MCF 10A (cell line): ENCODE measurements at regions not wholly inside any gene's neighbourhood (a gene's known extent, or its start where the extent isn't known, plus 50 kb on each side); places are given as distances from the start of the nearest gene placed in this dataset.

Source experiments
- BruUV-seq: library from RNA; stranded (reverse); fragments of 400-500 nt; replicated peaks from 2 replicates; lab custom pipeline; 2021; lab: Mats Ljungman, UMichigan
- CTCF ChIA-PET: fragments of 300-600 bp; sonication (Branson Sonifier 250); formaldehyde crosslinking; extraction: SDS; loops from one replicate; lab custom pipeline; 2021; ENCODE audit warnings: antibody characterized with exemption, inconsistent platforms; lab: Yijun Ruan, JAX
- POLR2A ChIA-PET: fragments of 300-600, 350-650 bp; sonication (Branson Sonifier 250); formaldehyde crosslinking; extraction: SDS; loops from one replicate; lab custom pipeline; 2020; ENCODE audit warnings: antibody characterized with exemption, inconsistent platforms; lab: Yijun Ruan, JAX
- DNase-seq: peaks from one replicate; pipeline ENCODE4 v3.0.0-alpha.2; 2018; ENCODE audit not compliant: unreplicated experiment
- H3K27ac Mint-ChIP-seq: one replicate; pipeline ENCODE4 v1.8.0; 2022; ENCODE audit warnings: mild to moderate bottlenecking, low read depth, mixed read lengths; ENCODE audit not compliant: unreplicated experiment
- H3K27me3 Mint-ChIP-seq: one replicate; pipeline ENCODE4 v1.8.0; 2022; ENCODE audit warnings: mixed read lengths; ENCODE audit not compliant: insufficient read depth, unreplicated experiment
- H3K36me3 Mint-ChIP-seq: one replicate; pipeline ENCODE4 v1.8.0; 2022; ENCODE audit warnings: mild to moderate bottlenecking, moderate library complexity, mixed read lengths; ENCODE audit not compliant: insufficient read depth, unreplicated experiment
- H3K4me1 Mint-ChIP-seq: one replicate; pipeline ENCODE4 v1.8.0; 2022; ENCODE audit warnings: mixed read lengths; ENCODE audit not compliant: insufficient read depth, unreplicated experiment
- H3K4me3 Mint-ChIP-seq: one replicate; pipeline ENCODE4 v1.8.0; 2022; ENCODE audit warnings: mild to moderate bottlenecking, moderate library complexity, mixed read lengths; ENCODE audit not compliant: unreplicated experiment
- H3K9me3 Mint-ChIP-seq: one replicate; pipeline ENCODE4 v1.8.0; 2022; ENCODE audit warnings: mixed read lengths; ENCODE audit not compliant: unreplicated experiment
- intact Hi-C: fragments of 100-400 bp; cut with micrococcal nuclease; formaldehyde crosslinking; loops from 2 replicates; pipeline ENCODE4 v1.14.1; 2022
- TF ChIP-seq, protein P1 (sequence below): fragments of 200-600 bp; IDR thresholded peaks from one replicate; pipeline ENCODE4 v1.8.0; 2022; ENCODE audit warnings: antibody characterized with exemption, mild to moderate bottlenecking; ENCODE audit not compliant: unreplicated experiment

- TF ChIP-seq, protein P1, sequence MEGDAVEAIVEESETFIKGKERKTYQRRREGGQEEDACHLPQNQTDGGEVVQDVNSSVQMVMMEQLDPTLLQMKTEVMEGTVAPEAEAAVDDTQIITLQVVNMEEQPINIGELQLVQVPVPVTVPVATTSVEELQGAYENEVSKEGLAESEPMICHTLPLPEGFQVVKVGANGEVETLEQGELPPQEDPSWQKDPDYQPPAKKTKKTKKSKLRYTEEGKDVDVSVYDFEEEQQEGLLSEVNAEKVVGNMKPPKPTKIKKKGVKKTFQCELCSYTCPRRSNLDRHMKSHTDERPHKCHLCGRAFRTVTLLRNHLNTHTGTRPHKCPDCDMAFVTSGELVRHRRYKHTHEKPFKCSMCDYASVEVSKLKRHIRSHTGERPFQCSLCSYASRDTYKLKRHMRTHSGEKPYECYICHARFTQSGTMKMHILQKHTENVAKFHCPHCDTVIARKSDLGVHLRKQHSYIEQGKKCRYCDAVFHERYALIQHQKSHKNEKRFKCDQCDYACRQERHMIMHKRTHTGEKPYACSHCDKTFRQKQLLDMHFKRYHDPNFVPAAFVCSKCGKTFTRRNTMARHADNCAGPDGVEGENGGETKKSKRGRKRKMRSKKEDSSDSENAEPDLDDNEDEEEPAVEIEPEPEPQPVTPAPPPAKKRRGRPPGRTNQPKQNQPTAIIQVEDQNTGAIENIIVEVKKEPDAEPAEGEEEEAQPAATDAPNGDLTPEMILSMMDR, result no peak
- Mint-ChIP-seq H3K9me3 (peaks cover 7% of the 10 kb centered on the region), H3K4me3 (no peak overlapping the region), H3K27ac (no peak overlapping the region), H3K4me1 (no peaks in the 10 kb centered on the region), H3K36me3 (no peaks in the 10 kb centered on the region), H3K27me3 (no peaks in the 10 kb centered on the region)
- POLR2A ChIA-PET, result no interaction called here
- peak; percentile 17 for DNase-seq
- BruUV-seq, result no TSS peak
- intact Hi-C loops, result no loop called here
- CTCF ChIA-PET, result interaction anchor here (0.6 kb wide), 1 partner anchor 778 kb away, joined by 3 read pairs; the partner anchor contains the start of gene CYP2U1
These were observed 117.1 kb upstream of the DKK2 start for GRCh38 chr4:107153228-107153627.

DNA sequence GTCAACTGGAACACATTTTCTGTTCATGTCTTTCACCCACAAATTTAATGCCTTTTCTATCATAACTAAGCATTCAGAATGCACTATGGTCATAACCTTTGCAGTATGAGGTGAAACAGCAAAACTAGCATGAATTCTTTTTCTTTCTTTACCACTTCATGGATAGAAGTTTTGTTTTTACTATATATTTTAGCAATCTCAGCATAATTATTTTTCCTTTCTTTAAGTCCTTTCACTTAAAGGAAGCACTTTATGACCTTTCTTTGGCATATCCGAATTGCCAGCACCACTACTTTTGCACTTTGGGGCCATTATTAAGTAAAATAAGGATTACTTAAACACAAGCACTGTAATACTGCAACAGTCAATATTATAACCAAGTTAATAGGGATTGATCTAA is 115.1 kb upstream of the DKK2 start:
- no TSS peak for BruUV-seq
- TF ChIP-seq, protein P1, result no peak
- no peaks in the 10 kb centered on the region for H3K27me3 Mint-ChIP-seq
- H3K36me3 Mint-ChIP-seq, result no peaks in the 10 kb centered on the region
- intact Hi-C loops, result no loop called here
- no peak overlapping the region for H3K27ac Mint-ChIP-seq
- peaks cover 7% of the 10 kb centered on the region for H3K9me3 Mint-ChIP-seq
- no peaks in the 10 kb centered on the region for H3K4me1 Mint-ChIP-seq
- POLR2A ChIA-PET, result no interaction called here
- DNase-seq, result no peak
- H3K4me3 Mint-ChIP-seq, result no peak overlapping the region
- CTCF ChIA-PET, result no interaction called here

- Mint-ChIP-seq H3K4me3 (no peak overlapping the region), H3K36me3 (no peaks in the 10 kb centered on the region), H3K27ac (no peak overlapping the region), H3K9me3 (peaks cover 7% of the 10 kb centered on the region), H3K4me1 (no peaks in the 10 kb centered on the region), H3K27me3 (no peaks in the 10 kb centered on the region)
- ChIA-PET POLR2A (no interaction called here), CTCF (no interaction called here)
- TF ChIP-seq, protein P1, result no peak
- DNase-seq, result no peak
- intact Hi-C loops, result no loop called here
- no TSS peak for BruUV-seq
These were observed 112.8 kb upstream of the DKK2 start for GRCh38 chr4:107148904-107149303.

DNA sequence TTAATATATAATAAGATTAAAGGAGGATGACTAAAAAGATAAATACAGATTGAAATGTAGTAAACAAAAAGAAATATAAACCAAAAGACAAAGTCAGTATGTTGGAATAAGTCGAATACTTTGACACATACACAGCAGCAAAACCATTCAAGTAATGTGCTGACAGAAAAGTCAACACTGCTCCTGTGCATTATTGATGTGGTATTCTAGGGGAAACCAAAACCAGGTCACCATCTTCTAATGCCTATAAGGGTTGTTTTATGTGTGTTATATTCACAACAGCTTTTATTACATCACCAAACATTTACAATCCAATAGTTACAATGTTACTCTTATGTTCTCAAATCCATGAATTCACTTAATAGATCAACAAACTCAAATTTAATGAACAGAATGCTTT is 111.8 kb upstream of the DKK2 start:
- TF ChIP-seq, protein P1, result no peak
- intact Hi-C loops, result no loop called here
- H3K27me3 Mint-ChIP-seq, result no peaks in the 10 kb centered on the region
- DNase-seq, result no peak
- H3K36me3 Mint-ChIP-seq, result no peaks in the 10 kb centered on the region
- no peak overlapping the region for H3K4me3 Mint-ChIP-seq
- no TSS peak for BruUV-seq
- H3K9me3 Mint-ChIP-seq, result peaks cover 7% of the 10 kb centered on the region
- no peaks in the 10 kb centered on the region for H3K4me1 Mint-ChIP-seq
- ChIA-PET POLR2A (no interaction called here), CTCF (interaction anchor here (0.6 kb wide), 1 partner anchor 277 kb away, joined by 3 read pairs; no protein-coding TSS in a partner anchor)
- H3K27ac Mint-ChIP-seq, result no peak overlapping the region
